Esophagus (tissue), 2 donors: ENCODE measurements at regions not wholly inside any gene's neighbourhood (a gene's known extent, or its start where the extent isn't known, plus 50 kb on each side); places are given as distances from the start of the nearest gene placed in this dataset.

ENCODE experiments used
- H3K27ac ChIP-seq, 2 donors: one replicate each; pipeline ENCODE4 v1.5.1; 2013; ENCODE audit warnings: low read depth in 2 of 2, mild to moderate bottlenecking in 2 of 2, inconsistent platforms in 1 of 2, low read length in 1 of 2, moderate library complexity in 1 of 2
- H3K27me3 ChIP-seq, 2 donors: one replicate each; pipeline ENCODE4 v1.6.1; 2013; ENCODE audit warnings: low read length in 2 of 2, control low read depth in 1 of 2, mild to moderate bottlenecking in 1 of 2; ENCODE audit not compliant: insufficient read depth in 2 of 2, control insufficient read depth in 1 of 2
- H3K36me3 ChIP-seq, 2 donors: one replicate each; pipeline ENCODE4 v1.6.1; 2013; ENCODE audit warnings: low read length in 1 of 2; ENCODE audit not compliant: control insufficient read depth in 2 of 2, insufficient read depth in 2 of 2
- H3K4me1 ChIP-seq, 2 donors: one replicate each; pipeline ENCODE4 v1.6.1; 2013; ENCODE audit warnings: low read length in 1 of 2; ENCODE audit not compliant: control insufficient read depth in 2 of 2, insufficient read depth in 2 of 2
- H3K4me3 ChIP-seq, 2 donors: one replicate each; pipeline ENCODE4 v1.5.1; 2013; ENCODE audit warnings: low read length in 2 of 2, mild to moderate bottlenecking in 2 of 2, low read depth in 1 of 2, moderate library complexity in 1 of 2
- H3K9me3 ChIP-seq, 2 donors: one replicate each; pipeline ENCODE4 v1.6.1; 2013; ENCODE audit warnings: mild to moderate bottlenecking in 2 of 2, low read depth in 1 of 2, low read length in 1 of 2, moderate library complexity in 1 of 2; ENCODE audit not compliant: control insufficient read depth in 2 of 2, insufficient read depth in 1 of 2
- WGBS, 2 donors: extraction: QIAGEN DNeasy Blood & Tissue Kit; methylation state at CpG; one replicate each; pipeline ENCODE4 v1.1.7; 2013; 5-methylcytosine and 5-hydroxymethylcytosine counted together
- donor health status: healthy with polysubstance abuse.
- donor health status: Bipolar disorder and iron deficiency.

DNA sequence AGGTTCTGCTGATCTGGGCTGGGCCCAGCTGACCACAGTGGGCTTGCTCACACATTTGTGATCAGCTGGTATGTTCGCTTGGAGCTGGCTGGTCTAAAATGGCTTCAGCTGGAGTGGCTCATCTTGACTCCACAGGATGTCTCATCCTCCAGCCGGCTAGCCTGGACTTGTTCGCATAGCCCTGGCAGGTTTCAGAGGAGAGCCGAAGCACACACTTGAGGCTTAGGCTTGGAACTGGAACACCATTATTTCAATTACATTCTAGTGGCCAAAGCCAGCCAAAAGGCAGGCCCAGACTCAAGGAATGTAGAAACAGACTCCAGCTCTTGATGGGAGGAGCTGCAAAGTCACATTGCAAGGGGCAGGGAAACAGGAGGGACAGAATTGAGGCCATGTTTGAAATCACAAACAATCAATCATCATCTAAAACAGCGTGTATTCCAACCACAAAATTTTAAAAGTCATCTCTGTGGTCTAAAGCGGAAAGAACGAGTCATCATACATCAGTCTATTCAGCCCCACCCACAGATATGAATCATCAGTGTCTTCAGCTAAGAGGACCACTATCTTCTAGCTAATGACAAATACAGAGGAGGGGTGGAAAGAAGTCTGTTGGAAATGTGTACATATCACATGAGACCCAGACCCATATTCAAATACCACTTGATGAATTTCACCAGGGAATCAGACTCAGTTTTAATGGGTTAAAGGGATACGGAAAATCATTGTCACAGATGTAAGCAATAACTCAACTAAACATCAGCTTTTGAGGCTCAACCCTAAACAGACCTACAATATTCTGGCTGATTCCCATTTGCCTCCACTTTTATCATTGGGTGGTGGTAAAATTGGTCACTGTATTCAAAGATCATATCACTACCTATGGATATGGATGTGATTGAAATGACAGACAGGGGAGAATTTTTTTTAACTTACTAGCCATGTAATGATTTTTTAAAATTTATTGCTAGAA is 139.0 kb upstream of the MKLN1 start:
- Histone ChIP-seq H3K4me1 (peaks cover 0 to 2% of the 10 kb centered on the region in 2 donors), H3K9me3 (no peaks in the 10 kb centered on the region), H3K36me3 (no peaks in the 10 kb centered on the region), H3K27ac (peak overlapping the region in 1 of 2 donors; percentile 44), H3K4me3 (no peak overlapping the region), H3K27me3 (no peaks in the 10 kb centered on the region)
- whole genome bisulfite sequencing, 2 donors = 57 to 62% methylated on average over 8 of the region's 8 CpGs

DNA sequence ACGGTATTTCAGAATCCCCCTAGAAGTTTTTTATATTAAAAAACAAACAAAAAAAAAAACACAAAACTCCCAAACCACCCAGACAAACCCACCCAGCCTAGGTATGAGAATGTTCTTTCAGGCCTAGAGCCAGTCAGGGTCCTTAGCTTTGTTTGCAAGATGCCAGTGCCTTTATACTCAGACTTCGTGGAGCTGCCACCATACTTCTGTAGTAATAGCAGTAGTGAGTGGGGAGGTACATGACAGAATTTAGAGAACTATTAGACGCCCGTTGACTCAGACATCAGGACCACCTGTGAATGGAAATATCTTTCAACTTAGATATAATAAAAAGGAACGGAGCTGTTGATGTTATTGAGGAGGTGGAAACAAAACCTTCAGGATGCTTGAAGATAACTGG is 138.2 kb upstream of the MKLN1 start:
- H3K4me3 ChIP-seq = no peak overlapping the region
- no peak overlapping the region for H3K27ac ChIP-seq
- 80 to 83% methylated on average over 5 of the region's 5 CpGs for WGBS, 2 donors

DNA sequence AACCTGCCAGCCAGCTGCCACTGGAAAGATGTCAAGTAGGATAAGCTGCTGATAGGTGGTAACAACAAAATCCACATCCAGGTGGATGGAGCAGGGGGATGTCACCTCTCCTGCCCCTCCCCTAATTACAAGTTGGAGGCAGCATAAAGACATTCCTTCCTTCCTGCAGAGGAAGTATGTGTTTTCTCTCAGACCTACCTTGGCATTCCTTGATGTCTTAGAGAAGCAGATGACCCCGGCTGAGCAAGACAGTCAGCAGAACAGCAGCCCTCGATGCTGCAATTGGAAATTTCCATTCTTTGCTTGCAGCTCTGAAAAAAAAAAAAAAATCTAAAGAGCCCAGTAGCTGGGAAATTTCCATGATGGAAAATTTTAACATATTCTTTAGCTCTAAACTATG is 137.5 kb upstream of the MKLN1 start:
- Histone ChIP-seq H3K4me3 (no peak overlapping the region), H3K4me1 (peaks cover 0 to 2% of the 10 kb centered on the region in 2 donors), H3K27ac (no peak overlapping the region), H3K36me3 (no peaks in the 10 kb centered on the region), H3K27me3 (no peaks in the 10 kb centered on the region), H3K9me3 (no peaks in the 10 kb centered on the region)
- 11 to 20% methylated on average over 2 of the region's 2 CpGs for WGBS, 2 donors

More for the DNA sequence above, 138.2 kb upstream of the MKLN1 start:
- no peaks in the 10 kb centered on the region for H3K27me3 ChIP-seq
- H3K9me3 ChIP-seq = no peaks in the 10 kb centered on the region
- peaks cover 0 to 2% of the 10 kb centered on the region in 2 donors for H3K4me1 ChIP-seq
- no peaks in the 10 kb centered on the region for H3K36me3 ChIP-seq

DNA sequence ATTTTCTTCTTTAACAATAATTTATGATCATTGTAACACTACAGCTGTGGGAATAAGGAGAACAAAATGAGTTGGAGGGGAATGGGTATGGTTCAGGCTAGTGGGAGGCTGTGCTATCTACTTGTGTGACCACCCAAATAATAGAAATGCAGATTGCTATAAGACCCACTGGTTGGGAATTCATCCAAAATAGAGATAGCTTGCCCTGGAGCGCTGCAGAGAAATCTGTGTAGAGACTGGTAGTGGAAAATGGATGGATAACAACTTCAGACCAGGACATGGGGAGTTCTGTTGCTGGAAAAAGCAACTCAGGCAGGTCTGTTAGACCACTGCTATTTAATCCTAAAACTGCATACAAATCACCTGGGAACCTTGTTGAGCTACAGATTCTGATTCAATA is 137.1 kb upstream of the MKLN1 start:
- 82 to 84% methylated on average over 1 of the region's 1 CpG for WGBS, 2 donors
- Histone ChIP-seq H3K4me3 (no peak overlapping the region), H3K36me3 (no peaks in the 10 kb centered on the region), H3K27ac (no peak overlapping the region), H3K9me3 (no peaks in the 10 kb centered on the region), H3K27me3 (no peaks in the 10 kb centered on the region), H3K4me1 (peaks cover 0 to 2% of the 10 kb centered on the region in 2 donors)

DNA sequence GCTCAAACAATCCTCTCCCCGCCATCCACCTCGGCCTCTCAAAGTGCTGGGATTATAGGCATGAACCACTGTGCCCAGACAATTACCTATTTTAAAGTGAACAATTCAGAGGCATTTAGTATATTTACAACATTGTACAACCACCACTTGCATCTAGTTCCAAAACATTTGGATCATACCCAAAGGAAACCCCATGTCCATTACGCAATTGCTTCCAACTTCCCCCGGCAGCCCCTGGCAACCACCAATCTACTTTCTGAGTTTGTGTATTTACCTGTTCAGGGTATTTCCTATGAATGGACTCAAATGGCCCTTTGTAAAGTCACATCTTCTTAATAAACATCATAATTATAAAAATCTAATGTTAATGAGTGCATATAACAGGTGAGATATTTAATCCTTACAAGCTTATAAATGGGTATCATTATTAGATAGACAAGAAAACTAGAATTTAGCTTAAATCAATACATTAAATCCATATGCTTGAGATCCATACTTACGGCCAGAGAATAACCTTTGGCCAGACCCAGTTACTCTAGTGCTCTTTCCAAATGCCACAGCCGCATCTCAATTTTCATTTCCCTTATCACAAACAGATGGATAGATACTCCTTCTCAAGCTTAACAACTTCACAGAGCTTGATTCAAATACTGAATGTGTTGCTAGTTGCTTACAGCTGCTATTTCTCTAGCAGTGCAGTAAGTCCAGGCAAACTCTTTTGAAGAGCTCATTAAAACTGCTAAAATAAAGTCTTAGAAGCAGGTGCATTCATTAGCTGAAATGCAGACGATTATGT is 133.4 kb upstream of the MKLN1 start:
- Histone ChIP-seq H3K4me3 (no peak overlapping the region), H3K27me3 (no peaks in the 10 kb centered on the region), H3K36me3 (no peaks in the 10 kb centered on the region), H3K27ac (no peak overlapping the region), H3K9me3 (no peaks in the 10 kb centered on the region), H3K4me1 (peaks cover 0 to 2% of the 10 kb centered on the region in 2 donors)
- WGBS, 2 donors = 79 to 81% methylated on average over 7 of the region's 7 CpGs

DNA sequence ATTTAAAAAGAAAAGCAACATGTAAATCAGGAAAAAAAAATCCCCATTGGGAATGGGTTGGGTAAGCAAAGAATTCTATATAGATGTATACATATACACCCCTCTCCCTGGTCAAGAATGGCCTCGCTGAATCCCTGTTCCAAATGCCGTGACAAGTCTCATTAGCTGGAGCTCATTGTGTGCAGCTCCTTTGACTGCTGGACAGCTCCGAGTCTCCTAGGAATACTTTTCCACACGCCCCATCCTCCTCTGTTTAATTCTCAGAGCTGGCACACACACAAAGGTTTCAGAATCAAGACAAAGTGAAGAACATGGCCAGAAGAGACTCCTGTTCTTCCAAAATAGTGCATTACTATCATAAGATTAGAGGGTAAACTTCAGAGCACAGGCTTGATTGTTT is 130.9 kb upstream of the MKLN1 start:
- Histone ChIP-seq H3K9me3 (no peaks in the 10 kb centered on the region), H3K27me3 (no peaks in the 10 kb centered on the region), H3K27ac (no peak overlapping the region), H3K4me3 (no peak overlapping the region), H3K4me1 (no peaks in the 10 kb centered on the region), H3K36me3 (no peaks in the 10 kb centered on the region)
- WGBS, 2 donors = 29 to 32% methylated on average over 4 of the region's 4 CpGs

DNA sequence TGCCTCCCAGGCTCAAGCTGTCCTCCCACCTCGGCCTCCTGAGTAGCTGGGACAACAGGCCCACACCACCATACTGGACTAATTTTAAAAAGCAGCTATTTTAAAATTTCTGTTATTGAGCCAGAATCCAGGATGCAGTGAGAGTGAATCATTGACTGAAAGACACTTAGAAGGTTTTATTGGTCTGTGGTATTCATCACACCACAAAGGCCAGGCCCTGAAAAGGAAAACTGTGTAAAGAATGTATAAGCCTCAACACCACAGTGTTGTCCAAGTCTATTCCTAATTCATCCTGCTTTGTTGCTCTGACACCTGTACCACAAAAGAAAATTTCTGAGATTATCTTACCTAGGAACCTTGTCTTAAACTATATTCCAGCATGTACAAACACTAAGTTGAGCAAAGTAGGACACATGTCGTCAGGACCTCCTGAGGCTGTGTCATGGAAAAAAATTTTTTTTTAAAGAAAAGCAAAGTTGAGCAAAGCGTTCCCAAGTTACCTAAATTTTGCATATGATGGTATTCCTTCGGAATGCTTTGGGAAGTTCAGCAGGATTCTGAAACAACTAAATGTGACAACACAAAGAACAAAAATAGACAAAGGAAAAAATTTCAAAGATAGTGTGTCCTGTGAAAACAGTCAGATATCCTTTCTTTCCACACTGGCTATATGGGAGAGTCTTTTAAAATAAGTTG is 129.6 kb upstream of the MKLN1 start:
- no peaks in the 10 kb centered on the region for H3K36me3 ChIP-seq
- H3K9me3 ChIP-seq = no peaks in the 10 kb centered on the region
- no peaks in the 10 kb centered on the region for H3K27me3 ChIP-seq
- no peak overlapping the region for H3K4me3 ChIP-seq
- no peak overlapping the region for H3K27ac ChIP-seq
- H3K4me1 ChIP-seq = no peaks in the 10 kb centered on the region
- WGBS, 2 donors = 89 to 92% methylated on average over 4 of the region's 4 CpGs

DNA sequence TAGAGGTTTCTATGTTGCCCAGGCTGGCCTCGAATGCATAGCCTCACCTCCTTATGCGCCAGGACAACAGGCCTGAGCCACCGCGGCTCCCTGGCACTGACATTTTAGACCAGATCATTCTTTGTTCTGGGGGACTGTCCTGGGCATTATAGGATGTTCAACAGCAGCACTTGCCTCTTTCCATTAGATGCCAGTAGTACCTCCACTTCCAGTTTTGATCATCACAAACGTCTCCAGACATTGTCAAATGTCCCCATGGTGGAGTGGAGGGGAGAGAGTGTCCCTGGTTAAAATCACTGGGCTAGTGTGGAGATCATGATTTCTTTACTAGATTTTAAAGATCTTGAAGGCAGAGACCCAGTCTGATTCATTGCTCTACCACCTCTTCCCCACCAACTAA is 125.2 kb upstream of the MKLN1 start:
- 89 to 92% methylated on average over 5 of the region's 5 CpGs for WGBS, 2 donors
- H3K27ac ChIP-seq = no peak overlapping the region

GRCh38 chr7:131203291-131203976 is 124.2 kb upstream of the MKLN1 start:
- H3K4me3 ChIP-seq = no peak overlapping the region
- no peaks in the 10 kb centered on the region for H3K4me1 ChIP-seq
- H3K27me3 ChIP-seq = no peaks in the 10 kb centered on the region
- no peaks in the 10 kb centered on the region for H3K9me3 ChIP-seq
- no peaks in the 10 kb centered on the region for H3K36me3 ChIP-seq
- WGBS, 2 donors = 58 to 68% methylated on average over 5 of the region's 5 CpGs
- H3K27ac ChIP-seq = no peak overlapping the region

More for the DNA sequence above, 125.2 kb upstream of the MKLN1 start:
- Histone ChIP-seq H3K9me3 (no peaks in the 10 kb centered on the region), H3K4me1 (no peaks in the 10 kb centered on the region), H3K27me3 (no peaks in the 10 kb centered on the region), H3K4me3 (no peak overlapping the region), H3K36me3 (no peaks in the 10 kb centered on the region)
